ENCODE measurements at regions not wholly inside any gene's neighbourhood (a gene's known extent, or its start where the extent isn't known, plus 50 kb on each side); places are given as distances from the start of the nearest gene placed in this dataset.

DNA sequence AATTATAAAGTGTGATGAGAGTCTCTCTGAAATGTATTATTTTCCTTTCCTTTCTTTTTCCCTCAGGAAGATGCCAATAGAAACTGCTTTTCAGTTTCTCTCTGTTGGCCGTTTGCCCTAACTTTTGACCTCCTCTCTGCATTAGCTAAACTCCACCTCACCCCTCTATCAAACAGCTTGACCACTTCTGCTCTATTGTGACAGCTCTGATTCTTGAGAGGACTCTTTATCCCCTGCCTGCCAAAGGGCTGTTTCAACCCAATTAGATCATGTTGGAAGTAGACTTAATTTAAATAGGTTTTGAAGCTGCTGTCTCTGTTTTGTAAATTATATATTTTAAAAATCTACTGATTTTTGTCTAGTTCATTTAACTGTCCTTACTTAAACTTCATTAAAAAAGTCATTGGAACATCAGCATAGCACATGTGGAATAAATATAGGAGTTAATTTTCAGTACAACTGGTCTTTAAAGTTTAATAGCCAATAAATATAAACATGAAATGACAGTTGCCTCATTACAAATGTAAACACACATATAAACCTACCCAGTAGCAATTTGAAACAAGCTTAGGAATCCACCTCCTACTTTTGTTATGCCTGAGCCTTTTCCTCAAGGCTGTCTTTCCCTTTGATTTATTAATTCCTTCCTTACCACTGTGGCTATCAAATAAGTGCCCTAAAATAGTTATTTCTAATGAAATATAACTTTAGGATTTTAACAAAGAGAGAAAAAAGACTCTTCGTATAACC lies 152.0 kb downstream of the CHRM3 start:
- DNase-seq (ENCODE audit: low read depth in 2 of 2) = no peak

DNA sequence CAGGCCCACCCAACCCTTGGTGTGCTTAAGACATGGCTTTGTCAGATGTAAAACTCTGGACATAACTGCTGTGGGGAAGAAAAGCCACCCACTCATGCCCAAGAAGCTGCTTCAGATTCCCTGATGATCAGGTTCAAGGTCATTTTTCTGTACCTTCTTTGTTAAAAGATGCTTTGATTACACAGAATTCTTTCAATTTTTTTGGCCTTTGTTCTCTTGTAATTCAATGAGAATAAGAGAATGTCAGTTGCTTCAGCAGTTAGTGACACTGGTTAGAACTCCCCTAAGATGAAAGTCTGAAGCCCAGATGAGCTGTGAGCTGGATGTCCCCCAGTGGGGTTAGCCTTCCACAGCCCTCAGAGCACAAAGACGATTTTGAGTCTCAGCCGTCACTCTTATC lies 152.7 kb downstream of the CHRM3 start:
- no peak for DNase-seq (ENCODE audit: low read depth in 2 of 2)

DNA sequence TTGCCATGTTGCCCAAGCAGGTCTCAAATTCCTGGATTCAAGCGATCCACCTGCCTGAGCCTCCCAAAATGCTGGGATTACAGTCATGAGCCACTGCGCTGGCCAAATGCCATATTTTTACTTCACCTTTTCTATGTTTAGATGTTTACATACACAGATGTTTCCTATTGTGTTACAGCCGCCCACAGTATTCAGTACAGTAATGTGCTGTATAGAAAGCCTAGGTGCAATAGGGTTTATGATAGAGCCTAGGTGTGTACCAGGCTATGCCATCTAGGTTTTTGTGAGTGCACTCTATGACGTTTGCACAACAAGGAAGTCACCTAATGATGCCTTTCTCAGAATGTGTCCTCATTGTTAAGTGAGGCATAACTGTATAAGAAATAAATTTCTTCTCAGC lies 153.4 kb downstream of the CHRM3 start:
- no peak for DNase-seq (ENCODE audit: low read depth in 2 of 2)

DNA sequence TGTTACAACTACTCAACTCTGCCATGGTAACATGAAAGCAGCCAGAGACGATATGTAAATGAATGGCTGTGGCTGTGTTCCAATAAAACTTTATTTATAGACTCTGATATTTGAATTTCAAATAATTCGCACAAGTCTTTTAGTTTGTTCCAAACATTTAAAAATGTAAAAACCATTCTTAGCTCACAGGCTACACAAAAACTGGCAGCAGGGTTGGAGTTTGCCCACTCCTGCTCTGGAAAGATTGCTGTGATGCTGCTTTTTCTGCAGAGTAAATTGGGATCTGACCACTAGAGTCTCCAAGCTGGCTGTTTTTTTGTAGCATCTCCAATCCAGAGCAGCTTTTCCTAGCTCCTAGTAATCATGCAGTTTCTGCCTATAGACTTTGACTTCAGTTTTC lies 157.5 kb downstream of the CHRM3 start:
- DNase-seq (ENCODE audit: low read depth in 2 of 2) = no peak

DNA sequence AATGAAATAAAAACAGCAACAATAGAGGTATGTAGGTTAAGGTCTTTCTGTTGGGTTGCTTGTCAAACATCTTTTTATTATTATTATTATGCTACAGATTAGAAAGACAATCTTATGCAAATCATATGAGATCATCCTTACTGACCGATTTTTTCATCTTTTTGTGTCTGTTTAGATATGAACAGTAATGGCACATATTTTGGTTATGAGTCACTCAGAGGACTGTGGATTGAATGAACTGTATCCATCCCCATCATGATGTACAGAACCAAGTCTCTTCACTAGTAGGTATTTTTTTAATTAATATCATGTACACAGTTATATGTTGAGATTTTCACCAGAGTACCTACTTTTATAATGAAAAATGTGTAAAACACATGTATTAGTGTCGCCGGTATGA lies 159.1 kb downstream of the CHRM3 start:
- DNase-seq (ENCODE audit: low read depth in 2 of 2) = no peak

DNA sequence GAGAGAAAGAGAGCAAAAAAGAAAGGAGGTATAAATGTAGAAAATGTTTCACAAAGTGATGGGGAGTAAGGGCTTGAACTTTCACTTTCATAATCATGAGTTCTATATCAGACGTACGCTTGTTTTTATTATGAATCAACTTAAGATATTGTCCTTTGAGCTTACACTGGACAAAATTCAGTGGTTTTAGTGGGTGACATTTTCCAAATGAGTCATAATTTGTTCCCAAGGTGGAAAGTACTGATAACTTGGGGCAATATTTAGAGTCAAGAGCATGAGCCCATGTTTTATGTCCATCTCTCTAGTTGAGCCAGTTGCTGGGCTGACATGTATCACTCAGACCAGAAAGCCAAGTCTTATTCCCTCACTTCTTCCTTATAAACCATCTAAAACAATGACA lies 161.6 kb downstream of the CHRM3 start:
- DNase-seq (ENCODE audit: low read depth in 2 of 2) = no peak

DNA sequence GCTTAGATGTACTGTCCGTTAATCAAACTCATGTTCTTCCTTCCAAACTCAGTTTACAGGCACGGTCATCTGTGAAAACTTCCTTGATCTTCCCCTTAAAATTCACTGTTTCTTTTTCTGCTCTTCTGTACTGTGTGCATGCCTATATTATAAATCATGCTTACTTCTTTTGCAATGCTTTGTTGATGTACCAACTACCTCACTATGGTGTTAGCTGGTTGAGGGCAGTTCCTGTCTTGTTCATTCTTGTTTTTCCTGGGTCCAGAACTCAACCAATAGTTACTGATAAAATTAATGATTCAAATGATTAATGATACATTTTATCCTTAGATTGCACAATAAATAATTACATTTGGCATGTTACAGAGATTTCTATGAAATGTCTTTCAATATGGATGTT lies 163.8 kb downstream of the CHRM3 start:
- no peak for DNase-seq (ENCODE audit: low read depth in 2 of 2)

DNA sequence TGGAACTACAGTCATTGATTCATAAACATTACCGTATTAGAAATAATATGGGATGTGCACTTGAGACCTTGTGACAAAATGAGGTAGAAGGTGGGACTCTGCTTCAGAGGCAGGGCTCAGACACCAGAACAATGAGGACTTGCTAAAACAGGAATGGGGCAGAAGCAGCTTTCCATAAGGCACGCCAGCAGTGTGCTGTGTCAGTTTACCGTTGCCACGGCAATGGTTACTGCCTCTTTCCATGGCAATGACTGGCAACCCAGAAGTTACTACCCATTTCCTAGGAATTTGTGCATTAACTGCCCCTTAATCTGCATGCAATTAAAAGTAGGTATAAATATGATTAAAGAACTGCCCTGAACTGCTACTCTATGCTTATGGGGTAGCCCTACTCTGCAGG lies 169.0 kb downstream of the CHRM3 start:
- no peak for DNase-seq (ENCODE audit: low read depth in 2 of 2)

DNA sequence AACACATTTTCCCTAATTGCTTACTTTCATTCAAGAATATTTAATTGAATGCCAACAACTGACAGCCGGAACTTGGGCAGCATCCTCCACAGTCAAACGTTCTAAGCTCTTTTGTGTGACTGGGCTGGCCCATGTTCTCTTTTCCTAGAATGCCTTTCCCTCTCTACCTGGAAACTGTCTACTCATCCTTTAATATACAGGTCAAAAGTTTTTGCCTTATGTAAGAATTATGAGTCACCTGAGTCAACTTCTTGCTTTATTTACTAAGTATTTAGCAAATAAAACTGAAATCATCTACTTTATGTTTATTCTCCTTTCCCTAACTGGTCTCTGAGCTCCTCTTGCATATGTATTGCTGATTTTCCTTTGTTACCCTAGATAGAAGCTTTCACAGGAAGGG lies 172.2 kb downstream of the CHRM3 start:
- no peak for DNase-seq (ENCODE audit: low read depth in 2 of 2)

DNA sequence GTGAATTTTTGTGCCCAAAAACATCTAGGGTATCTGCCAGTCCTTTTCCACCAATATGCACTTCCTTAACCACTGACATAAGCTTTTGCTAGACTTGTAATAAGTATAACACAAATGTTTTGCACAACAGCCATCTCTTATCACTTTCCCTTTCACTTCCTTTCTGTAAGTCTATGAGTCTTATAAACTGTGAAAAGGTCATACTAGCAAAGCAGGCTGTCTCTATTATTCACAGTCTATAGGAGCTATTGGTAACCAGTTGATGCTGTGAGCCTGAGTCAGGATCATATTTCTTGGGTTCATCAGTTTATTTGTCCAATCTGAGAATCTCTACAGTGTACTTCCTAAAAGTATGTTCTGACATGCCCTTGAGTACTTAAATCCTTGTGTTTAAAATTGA lies 172.6 kb downstream of the CHRM3 start:
- DNase-seq (ENCODE audit: low read depth in 2 of 2) = no peak

DNA sequence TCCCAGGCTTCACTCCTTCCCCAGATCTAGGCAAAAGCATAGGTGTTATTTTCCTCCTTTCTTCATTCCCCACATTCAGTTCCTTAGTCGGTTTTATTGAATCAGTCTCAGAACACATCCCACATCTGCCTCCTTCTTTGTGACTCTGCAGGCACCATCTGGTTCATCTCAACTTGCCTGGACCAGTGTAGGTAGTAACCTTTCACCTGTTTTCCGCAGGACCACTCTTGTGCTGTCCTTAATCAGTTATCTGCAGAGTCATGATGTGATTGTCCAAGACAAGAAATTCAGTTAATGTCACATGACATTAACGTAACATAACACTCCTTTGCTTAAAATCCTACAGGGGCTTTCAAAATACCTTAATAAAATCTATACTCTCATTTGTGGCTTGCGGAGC lies 174.6 kb downstream of the CHRM3 start:
- DNase-seq (ENCODE audit: low read depth in 2 of 2) = no peak

DNA sequence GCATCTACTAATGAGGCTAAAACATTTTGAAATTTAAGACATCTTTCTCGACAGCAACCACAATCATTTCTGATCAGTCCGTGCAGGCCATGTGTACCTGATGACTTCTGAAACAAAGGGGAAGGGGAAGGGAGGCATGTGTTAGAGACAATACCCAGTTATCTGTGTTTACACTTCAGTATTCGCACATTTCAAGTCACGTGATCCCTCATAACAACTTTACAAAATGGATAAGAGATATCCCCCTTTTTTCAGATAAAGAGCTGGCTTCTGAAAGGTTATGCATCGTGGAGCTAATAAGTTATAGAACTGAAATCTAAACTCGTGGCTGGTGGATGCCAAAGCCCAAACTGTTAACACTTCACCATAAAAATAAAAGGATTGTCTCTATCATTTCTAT lies 175.7 kb downstream of the CHRM3 start:
- DNase-seq (ENCODE audit: low read depth in 2 of 2) = no peak

DNA sequence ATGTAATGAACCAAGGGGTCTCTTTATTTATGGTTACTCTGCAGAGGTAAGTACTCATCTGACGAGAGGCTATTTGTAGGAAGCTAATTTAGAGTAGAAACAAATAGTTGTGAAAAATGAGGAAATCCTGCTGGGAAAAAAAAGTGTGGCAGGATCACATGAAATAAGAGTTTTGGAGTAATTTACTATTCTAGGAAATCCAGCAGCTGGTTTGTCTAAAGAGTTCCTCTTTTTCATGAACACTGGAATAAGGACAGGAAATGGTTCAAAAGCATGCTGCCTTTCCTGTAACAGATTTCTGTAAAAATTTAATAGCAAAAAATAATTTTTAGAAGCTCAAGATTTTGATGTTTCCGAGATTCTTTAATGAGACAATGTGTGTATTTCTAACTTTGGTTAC lies 177.3 kb downstream of the CHRM3 start:
- no peak for DNase-seq (ENCODE audit: low read depth in 2 of 2)

DNA sequence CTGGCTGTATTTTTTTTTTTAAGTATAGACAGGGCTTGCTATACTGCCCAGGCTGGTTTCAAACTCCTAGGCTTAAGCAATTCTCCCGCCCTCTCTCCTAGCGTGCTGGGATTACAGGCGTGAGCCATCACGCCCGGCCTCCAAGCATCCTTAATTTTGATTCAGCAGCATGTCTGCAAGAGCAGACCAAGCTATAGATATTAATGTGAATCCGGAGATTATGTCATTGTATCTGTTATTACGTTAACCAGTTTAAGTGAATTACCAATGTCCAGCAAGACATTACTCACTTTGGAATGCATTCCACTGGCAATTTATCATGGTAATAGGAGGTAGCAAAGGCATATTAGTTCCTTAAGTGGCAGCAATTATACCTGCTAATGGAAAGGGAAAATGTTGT lies 179.7 kb downstream of the CHRM3 start:
- DNase-seq (ENCODE audit: low read depth in 2 of 2) = no peak

DNA sequence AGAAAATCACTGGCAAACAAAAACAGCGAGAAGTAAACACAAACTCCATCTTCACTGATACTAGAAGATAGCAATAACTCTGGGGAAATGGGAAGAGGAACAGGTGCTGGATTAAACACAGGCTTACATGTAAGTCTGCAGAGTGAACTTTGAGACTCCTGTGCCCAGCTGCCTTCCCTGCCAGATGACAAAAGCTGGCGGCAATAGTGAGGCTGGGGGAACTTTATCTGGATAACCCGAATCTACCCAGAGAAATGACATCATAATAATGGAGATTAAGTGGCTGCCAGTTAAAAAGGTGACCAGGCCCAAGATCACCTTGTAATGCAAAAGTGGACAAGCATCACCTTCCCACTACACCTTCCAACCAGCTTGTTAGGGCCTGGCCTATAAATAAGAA lies 184.5 kb downstream of the CHRM3 start:
- DNase-seq (ENCODE audit: low read depth in 2 of 2) = no peak

DNA sequence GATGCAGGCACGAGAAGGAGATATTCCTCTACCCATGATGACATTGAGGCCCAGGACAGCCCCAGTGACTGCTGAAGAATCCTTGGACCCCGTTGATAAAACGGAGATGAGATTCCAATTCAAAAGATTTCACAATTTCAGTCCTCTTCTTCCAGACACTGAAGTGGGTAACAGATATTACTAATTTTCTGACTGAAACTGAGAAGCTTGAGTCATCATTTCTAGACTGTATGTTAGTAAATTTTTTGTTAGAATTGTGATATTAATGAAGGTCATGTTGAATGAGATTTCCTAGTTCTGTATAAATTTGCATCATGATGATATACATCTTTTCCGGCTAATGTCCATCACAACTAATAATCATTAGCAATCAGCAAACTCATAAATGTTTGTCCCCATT lies 185.8 kb downstream of the CHRM3 start:
- DNase-seq (ENCODE audit: low read depth in 2 of 2) = no peak

DNA sequence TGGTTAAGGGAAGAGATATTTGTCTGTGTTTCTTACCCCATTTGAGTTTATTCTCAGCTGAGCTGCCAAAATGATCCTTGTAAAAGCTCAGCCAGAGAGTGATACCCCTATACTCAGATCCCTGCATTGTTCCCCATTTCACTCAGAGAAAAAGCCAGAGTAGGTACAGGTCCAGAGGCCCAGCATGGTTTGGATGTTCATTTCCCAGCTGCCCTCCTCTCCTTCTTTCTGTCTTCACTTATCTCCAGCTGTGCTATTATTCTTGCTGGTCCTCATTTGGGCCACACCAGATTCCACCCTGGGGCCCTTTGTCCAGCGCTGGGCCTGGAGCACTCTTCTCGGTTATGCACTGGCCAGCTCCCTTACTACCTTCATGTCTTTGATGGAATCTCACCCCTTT lies 187.7 kb downstream of the CHRM3 start:
- DNase-seq (ENCODE audit: low read depth in 2 of 2) = no peak

DNA sequence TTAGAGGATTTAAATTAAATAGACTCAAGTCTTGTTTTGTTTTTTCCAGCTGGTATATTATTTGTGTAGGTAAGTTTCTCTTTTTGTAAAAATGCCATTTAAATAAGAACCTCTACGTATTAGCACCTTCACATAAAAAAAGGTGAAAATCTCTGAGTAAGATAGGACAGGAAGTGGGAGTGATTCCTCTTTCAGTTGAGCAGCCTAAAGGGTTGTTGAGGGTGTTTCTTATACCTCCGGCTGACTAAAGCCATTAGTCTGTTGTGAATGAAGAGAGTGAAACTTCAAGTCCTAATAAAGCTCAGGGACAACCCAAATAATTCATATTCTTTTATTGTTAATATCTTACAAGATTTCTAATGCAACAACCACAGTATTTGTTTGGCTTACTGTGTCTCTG lies 188.7 kb downstream of the CHRM3 start:
- DNase-seq (ENCODE audit: low read depth in 2 of 2) = no peak

DNA sequence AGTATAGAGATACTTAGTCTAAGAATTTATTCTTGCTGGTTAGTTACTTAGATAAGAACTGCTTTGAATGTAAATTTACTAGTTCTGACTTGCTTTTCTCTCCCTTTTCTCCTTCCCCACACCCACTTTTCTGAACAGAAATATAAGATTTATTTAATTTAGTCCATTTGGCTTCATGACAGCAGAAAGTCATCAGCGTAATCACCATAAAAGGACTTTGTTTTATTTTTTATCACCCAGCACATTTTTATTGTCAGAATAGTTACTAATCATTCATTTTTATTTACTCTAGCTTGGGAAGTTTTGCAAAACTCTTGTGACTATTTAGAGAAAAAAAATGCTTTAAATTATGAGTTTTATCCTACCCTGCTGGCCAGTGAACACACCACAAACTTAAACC lies 197.2 kb downstream of the CHRM3 start:
- no peak for DNase-seq (ENCODE audit: low read depth in 2 of 2)

DNA sequence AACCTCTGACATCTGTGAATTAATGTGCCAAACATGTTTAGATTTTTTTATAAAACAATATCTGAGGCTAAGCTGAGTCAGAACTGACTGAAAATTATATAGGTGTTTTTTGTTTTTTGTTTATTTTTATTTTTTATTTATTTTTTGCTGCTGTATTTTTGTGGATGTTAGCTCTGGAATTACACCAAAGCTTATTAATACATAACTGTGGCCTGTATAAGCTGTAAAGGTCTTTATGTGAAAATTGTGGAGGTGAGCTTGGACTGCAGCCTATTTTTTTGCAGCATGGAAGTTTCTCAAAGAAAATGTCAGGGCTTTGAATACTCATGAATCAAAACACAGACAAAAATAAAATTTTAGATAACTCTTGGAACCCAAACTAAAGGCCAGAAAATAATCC lies 199.8 kb downstream of the CHRM3 start:
- DNase-seq (ENCODE audit: low read depth in 2 of 2) = no peak

DNA sequence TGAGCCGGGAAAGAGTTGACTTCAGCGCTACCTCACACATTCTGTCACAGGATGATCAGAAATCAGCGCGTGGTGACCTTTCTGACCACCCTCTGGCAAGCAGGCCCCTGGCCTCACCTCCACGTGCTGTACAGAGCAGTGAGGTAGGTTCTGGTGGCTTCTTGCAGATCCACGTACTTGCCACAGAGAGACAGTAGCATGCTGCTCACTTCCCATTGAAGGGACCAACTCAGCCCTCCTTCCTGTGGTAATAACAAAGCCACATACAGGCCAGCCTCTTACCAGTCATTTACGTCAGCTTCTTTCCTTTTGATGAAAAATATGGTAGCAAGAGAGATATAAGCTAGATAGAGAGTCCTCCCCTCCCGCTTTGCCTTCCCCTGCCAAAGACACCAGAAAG lies 200.7 kb downstream of the CHRM3 start:
- no peak for DNase-seq (ENCODE audit: low read depth in 2 of 2)

DNA sequence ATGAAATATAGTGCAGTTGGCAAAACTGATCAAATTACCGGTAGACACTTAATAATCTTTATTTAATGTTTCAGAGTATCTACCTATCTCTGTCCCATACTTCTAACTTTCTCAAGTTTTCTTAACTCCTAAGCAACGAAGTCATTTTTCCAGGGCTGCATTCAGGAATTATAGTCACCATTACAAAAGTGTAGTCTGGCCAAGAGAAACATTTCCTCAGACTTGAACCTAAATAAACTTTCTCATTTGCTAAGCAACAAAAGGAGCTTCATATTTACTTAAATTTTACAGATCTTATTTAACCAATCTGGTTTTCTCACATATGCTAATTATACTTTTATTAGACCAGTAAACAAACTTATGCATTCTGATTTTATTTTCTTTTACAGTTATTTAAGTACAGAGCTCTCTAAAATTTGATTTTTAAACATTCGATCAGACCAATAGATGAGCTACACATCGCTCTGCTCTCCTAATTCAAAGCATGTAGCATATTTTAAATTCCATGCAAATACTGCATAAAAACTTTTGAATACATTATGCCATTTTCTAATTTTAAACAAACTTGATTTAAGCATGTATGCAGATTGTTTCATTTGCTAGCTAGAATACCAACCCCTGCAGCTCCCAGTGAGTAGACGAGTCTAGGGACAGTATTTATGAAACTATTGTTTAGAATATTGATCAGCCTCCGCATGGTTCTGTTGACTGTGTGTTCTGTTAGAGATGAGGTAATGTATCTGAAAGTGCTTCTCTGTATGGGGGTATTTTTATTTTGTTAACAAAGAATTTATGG lies 201.4 kb downstream of the CHRM3 start:
- DNase-seq (ENCODE audit: low read depth in 2 of 2) = no peak

DNA sequence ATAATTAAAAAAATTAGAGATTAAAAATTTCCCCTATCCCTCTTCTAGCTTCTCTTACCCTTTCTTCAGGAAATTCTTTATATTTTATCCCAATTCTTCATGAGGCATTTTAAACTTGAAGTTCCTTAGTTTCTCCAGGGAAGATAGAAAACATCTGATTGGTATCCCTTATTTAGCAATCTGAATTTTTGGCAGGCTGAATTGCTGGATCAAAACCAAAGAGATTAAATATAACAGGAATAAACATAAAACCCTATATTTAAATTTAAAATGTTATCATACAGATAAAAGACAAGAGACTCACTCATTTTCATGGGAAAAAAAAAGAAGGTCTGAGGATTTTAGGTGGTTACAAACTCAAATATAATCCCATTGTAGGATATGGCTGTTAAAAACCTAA lies 204.2 kb downstream of the CHRM3 start:
- no peak for DNase-seq (ENCODE audit: low read depth in 2 of 2)

DNA sequence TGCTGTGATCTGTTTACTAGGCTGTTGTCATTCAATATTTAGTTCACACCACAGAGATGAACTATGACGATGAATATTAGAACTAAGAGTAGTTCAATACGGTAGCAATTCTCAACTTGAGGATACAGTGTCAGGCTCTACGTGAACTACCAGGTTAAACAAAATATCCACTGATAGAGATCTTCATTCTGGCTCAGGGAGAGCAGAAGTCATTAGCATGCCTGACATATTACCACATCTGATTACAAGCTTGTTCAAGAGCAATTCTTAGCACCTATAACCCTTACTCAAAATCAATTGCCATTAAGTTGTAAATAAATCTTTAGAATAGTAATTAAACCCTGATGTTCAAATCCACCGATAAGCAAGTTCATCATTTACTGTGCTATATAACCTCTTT lies 207.2 kb downstream of the CHRM3 start:
- no peak for DNase-seq (ENCODE audit: low read depth in 2 of 2)
